H9 (cell line): ENCODE measurements at regions not wholly inside any gene's neighbourhood (a gene's known extent, or its start where the extent isn't known, plus 50 kb on each side); places are given as distances from the start of the nearest gene placed in this dataset.

ENCODE experiments used
- DNase-seq: peaks from one replicate; pipeline ENCODE4 v3.0.0-alpha.2; 2017
- H2AFZ ChIP-seq: one replicate; pipeline ENCODE4 v1.6.1; 2013; ENCODE audit warnings: mild to moderate bottlenecking, low read length, control low read depth, moderate library complexity
- H2AK5ac ChIP-seq: 2 replicates; pipeline ENCODE4 v1.6.1; 2013; ENCODE audit warnings: low read length, control low read depth, mixed read lengths; ENCODE audit not compliant: insufficient read length
- H2BK120ac ChIP-seq: one replicate; pipeline ENCODE4 v1.6.1; 2013; ENCODE audit warnings: low read depth, mild to moderate bottlenecking, low read length, control low read depth, inconsistent platforms; ENCODE audit not compliant: poor library complexity, severe bottlenecking
- H2BK12ac ChIP-seq: 2 replicates; pipeline ENCODE4 v1.6.1; 2013; ENCODE audit warnings: low read length, control low read depth, mixed read lengths, low read depth; ENCODE audit not compliant: insufficient read length
- H2BK15ac ChIP-seq: 2 replicates; pipeline ENCODE4 v1.6.1; 2013; ENCODE audit warnings: low read depth, low read length, control low read depth
- H2BK20ac ChIP-seq: one replicate; pipeline ENCODE4 v1.6.1; 2013; ENCODE audit warnings: low read depth, mild to moderate bottlenecking, low read length, control low read depth, inconsistent platforms; ENCODE audit not compliant: poor library complexity, severe bottlenecking
- H2BK5ac ChIP-seq: 2 replicates; pipeline ENCODE4 v1.6.1; 2013; ENCODE audit warnings: low read length, control low read depth, mixed read lengths; ENCODE audit not compliant: insufficient read length
- H3K14ac ChIP-seq: 2 replicates; pipeline ENCODE4 v1.6.1; 2013; ENCODE audit warnings: low read length, control low read depth; ENCODE audit not compliant: insufficient read depth
- H3K18ac ChIP-seq: 2 replicates; pipeline ENCODE4 v1.6.1; 2013; ENCODE audit warnings: low read depth, mild to moderate bottlenecking, mixed read lengths, low read length, control low read depth; ENCODE audit not compliant: insufficient read length
- H3K23ac ChIP-seq: 2 replicates; pipeline ENCODE4 v1.6.1; 2013; ENCODE audit warnings: low read length, control low read depth, mixed read lengths, low read depth; ENCODE audit not compliant: insufficient read length
- H3K23me2 ChIP-seq: 2 replicates; pipeline ENCODE4 v1.6.1; 2013; ENCODE audit warnings: low read depth, mild to moderate bottlenecking, mixed read lengths, low read length, control low read depth; ENCODE audit not compliant: insufficient read length, poor library complexity, severe bottlenecking
- H3K27ac ChIP-seq: 2 replicates; pipeline ENCODE4 v1.5.1; 2013; ENCODE audit warnings: low read length, control low read depth, mixed read lengths, low read depth; ENCODE audit not compliant: insufficient read length
- H3K27me3 ChIP-seq: 2 replicates; pipeline ENCODE4 v1.6.1; 2013; ENCODE audit warnings: low read length, control low read depth, inconsistent platforms; ENCODE audit not compliant: insufficient read depth
- H3K4ac ChIP-seq: 2 replicates; pipeline ENCODE4 v1.6.1; 2013; ENCODE audit warnings: low read depth, mild to moderate bottlenecking, control low read depth, inconsistent platforms, low read length, moderate library complexity
- H3K4me1 ChIP-seq: 2 replicates; pipeline ENCODE4 v1.6.1; 2013; ENCODE audit warnings: low read length, control low read depth, inconsistent platforms; ENCODE audit not compliant: insufficient read depth
- H3K4me2 ChIP-seq: 2 replicates; pipeline ENCODE4 v1.6.1; 2013; ENCODE audit warnings: low read length, control low read depth, mixed read lengths; ENCODE audit not compliant: insufficient read length, insufficient read depth
- H3K56ac ChIP-seq: 2 replicates; pipeline ENCODE4 v1.6.1; 2013; ENCODE audit warnings: low read depth, mild to moderate bottlenecking, mixed read lengths, low read length, control low read depth; ENCODE audit not compliant: insufficient read length
- H3K79me1 ChIP-seq: 2 replicates; pipeline ENCODE4 v1.6.1; 2013; ENCODE audit warnings: low read depth, mild to moderate bottlenecking, moderate library complexity, low read length, control low read depth, inconsistent platforms; ENCODE audit not compliant: insufficient read depth, poor library complexity, severe bottlenecking
- H3K79me2 ChIP-seq: 2 replicates; pipeline ENCODE4 v1.6.1; 2013; ENCODE audit warnings: low read length, control low read depth, inconsistent platforms; ENCODE audit not compliant: insufficient read depth
- H3K9ac ChIP-seq: 2 replicates; pipeline ENCODE4 v1.6.1; 2013; ENCODE audit warnings: low read length, control low read depth, mixed read lengths; ENCODE audit not compliant: insufficient read length; ENCODE audit errors: extremely low read depth
- H3K9me3 ChIP-seq: one replicate; pipeline ENCODE4 v1.6.1; 2013; ENCODE audit warnings: low read depth, low read length, inconsistent platforms; ENCODE audit not compliant: control insufficient read depth
- H3T11ph ChIP-seq: one replicate; pipeline ENCODE4 v1.6.1; 2013; ENCODE audit warnings: mild to moderate bottlenecking, low read length, control low read depth, inconsistent platforms
- H4K20me1 ChIP-seq: one replicate; pipeline ENCODE4 v1.6.1; 2013; ENCODE audit not compliant: control insufficient read depth, insufficient read length, insufficient read depth
- H4K5ac ChIP-seq: 2 replicates; pipeline ENCODE4 v1.6.1; 2013; ENCODE audit warnings: low read depth, mild to moderate bottlenecking, mixed read lengths, low read length, control low read depth; ENCODE audit not compliant: insufficient read length
- H4K8ac ChIP-seq: replicated peaks from 2 replicates; pipeline ENCODE4 v1.6.1; 2013; ENCODE audit warnings: low read length, control low read depth, mixed read lengths, low read depth; ENCODE audit not compliant: insufficient read length
- H4K91ac ChIP-seq: 2 replicates; pipeline ENCODE4 v1.6.1; 2013; ENCODE audit warnings: low read depth, mild to moderate bottlenecking, moderate library complexity, mixed read lengths, low read length, control low read depth; ENCODE audit not compliant: insufficient read length
- H3K27ac Mint-ChIP-seq, 3 experiments: 2 replicates in 2 of 3; 3 replicates in 1 of 3; pipeline ENCODE4 v1.8.0; 2020 to 2021; ENCODE audit warnings: mixed read lengths in 3 of 3, mild to moderate bottlenecking in 1 of 3, moderate library complexity in 1 of 3
- H3K27me3 Mint-ChIP-seq: 2 replicates; pipeline ENCODE4 v1.8.0; 2021; ENCODE audit warnings: low read depth, mild to moderate bottlenecking, moderate library complexity, mixed read lengths
- H3K36me3 Mint-ChIP-seq, 3 experiments: 2 replicates in 2 of 3; 3 replicates in 1 of 3; pipeline ENCODE4 v1.8.0; 2020 to 2021; ENCODE audit warnings: low read depth in 3 of 3, mixed read lengths in 3 of 3; ENCODE audit not compliant: insufficient read depth in 1 of 3
- H3K4me1 Mint-ChIP-seq, 2 experiments: 2 replicates each; pipeline ENCODE4 v1.8.0; 2020; ENCODE audit warnings: mixed read lengths in 2 of 2
- H3K4me3 Mint-ChIP-seq, 2 experiments: 2 replicates in 1 of 2; 3 replicates in 1 of 2; pipeline ENCODE4 v1.8.0; 2020 to 2021; ENCODE audit warnings: mild to moderate bottlenecking in 2 of 2, mixed read lengths in 2 of 2, moderate library complexity in 1 of 2
- H3K9me3 Mint-ChIP-seq, 2 experiments: 2 replicates in 1 of 2; 3 replicates in 1 of 2; pipeline ENCODE4 v1.8.0; 2020; ENCODE audit warnings: mild to moderate bottlenecking in 2 of 2, mixed read lengths in 2 of 2, moderate library complexity in 1 of 2
- CTCF ChIP-seq: fragments of 200-600 bp; sonication (generic); conservative IDR thresholded peaks from 3 replicates; pipeline ENCODE4 v1.8.0; 2021; ENCODE audit warnings: antibody characterized with exemption, mild to moderate bottlenecking
- WGBS: extraction: QIAGEN DNeasy Blood & Tissue Kit; methylation state at CpG from one replicate; pipeline ENCODE4 v1.1.7; 2013; ENCODE audit warnings: missing lambda C conversion rate, low lambda C conversion rate, mixed read lengths; ENCODE audit not compliant: insufficient read length; ENCODE audit errors: extremely low coverage; 5-methylcytosine and 5-hydroxymethylcytosine counted together

- no peak overlapping the region for H2BK120ac ChIP-seq
- no peak overlapping the region for H2BK12ac ChIP-seq
- TF ChIP-seq CTCF = no peak
- no peak overlapping the region for H3K23ac ChIP-seq
- H3K23me2 ChIP-seq = no peaks in the 10 kb centered on the region
- H2AFZ ChIP-seq = no peak overlapping the region
- no peaks in the 10 kb centered on the region for H3K36me3 Mint-ChIP-seq
- no peak overlapping the region for H4K91ac ChIP-seq
- no peak overlapping the region for H4K5ac ChIP-seq
- no peaks in the 10 kb centered on the region for H3K79me1 ChIP-seq
- no peak overlapping the region for H3K4ac ChIP-seq
- H2BK20ac ChIP-seq = no peak overlapping the region
- H3K79me2 ChIP-seq = no peaks in the 10 kb centered on the region
- H3K14ac ChIP-seq = no peak overlapping the region
- H2AK5ac ChIP-seq = no peak overlapping the region
- H3K4me1 ChIP-seq = peaks cover 2% of the 10 kb centered on the region; the same call in 1 of the 2 replicates
- H3K27ac ChIP-seq = no peak overlapping the region
- H3K27ac Mint-ChIP-seq = no peak overlapping the region
- WGBS = no CpG with 5 or more reads among the region's 4 CpGs
- no peak overlapping the region for H4K8ac ChIP-seq
- no peak overlapping the region for H3K18ac ChIP-seq
- H4K20me1 ChIP-seq = no peaks in the 10 kb centered on the region
- DNase-seq = no peak
- H2BK5ac ChIP-seq = no peak overlapping the region
- no peak overlapping the region for H3K56ac ChIP-seq
- no peak overlapping the region for H3K4me3 Mint-ChIP-seq
- no peak overlapping the region for H3K9ac ChIP-seq
- H3T11ph ChIP-seq = no peak overlapping the region
- H3K4me1 Mint-ChIP-seq = no peaks in the 10 kb centered on the region
- no peak overlapping the region for H2BK15ac ChIP-seq
- no peaks in the 10 kb centered on the region for H3K27me3 Mint-ChIP-seq
- no peaks in the 10 kb centered on the region for H3K9me3 Mint-ChIP-seq
- no peak overlapping the region for H3K4me2 ChIP-seq
- H3K9me3 ChIP-seq = no peaks in the 10 kb centered on the region
- no peaks in the 10 kb centered on the region for H3K27me3 ChIP-seq
Observed at GRCh38 chr1:57616921-57617320, 193.1 kb upstream of the DAB1 start.
